ENCODE measurements at regions not wholly inside any gene's neighbourhood (a gene's known extent, or its start where the extent isn't known, plus 50 kb on each side); places are given as distances from the start of the nearest gene placed in this dataset.

- TF ChIP-seq CTCF (IDR thresholded peaks at IDR 0.05) (no peak), POLR2AphosphoS5 (IDR thresholded peaks at IDR 0.05) (no peak), POLR2A (IDR thresholded peaks at IDR 0.05) (no peak), EP300 (IDR thresholded peaks at IDR 0.05) (no peak)
These were observed 82.6 kb downstream of the RPLP1 start for GRCh38 chr15:69535101-69535638.

Data from gastroesophageal sphincter (tissue), 3 donors.